Dermis microvascular lymphatic vessel endothelial cell (primary cell): ENCODE measurements at regions not wholly inside any gene's neighbourhood (a gene's known extent, or its start where the extent isn't known, plus 50 kb on each side); places are given as distances from the start of the nearest gene placed in this dataset.
A peak's percentile ranks its signal among the peaks of the same experiment; 100 is the strongest.

ENCODE experiments used
- DNase-seq, 2 donors: peaks; one replicate each; pipeline versions ENCODE4 v3.0.0 to v3.0.0-alpha.2; 2010; ENCODE audit warnings: low read depth in 2 of 2

DNA sequence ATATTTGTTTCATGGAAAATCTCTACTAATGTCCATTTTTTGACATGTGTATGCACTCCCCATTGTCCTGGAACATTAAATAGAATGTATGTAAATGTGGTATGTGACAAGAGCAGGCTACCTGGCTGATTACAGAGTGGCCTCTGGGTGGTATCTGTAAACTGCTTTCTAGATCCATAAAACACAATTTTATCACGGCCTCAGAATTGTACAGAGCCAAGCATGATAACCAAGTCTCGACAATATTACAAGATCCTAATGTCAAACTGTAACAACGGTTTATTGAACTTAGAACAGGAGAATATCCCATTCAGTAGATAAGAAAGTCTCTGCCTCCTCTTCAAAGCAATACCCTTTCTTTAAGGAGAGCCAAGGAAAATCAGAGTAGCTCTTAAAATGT is 212.4 kb downstream of the PCDH7 start:
- no peak for DNase-seq

DNA sequence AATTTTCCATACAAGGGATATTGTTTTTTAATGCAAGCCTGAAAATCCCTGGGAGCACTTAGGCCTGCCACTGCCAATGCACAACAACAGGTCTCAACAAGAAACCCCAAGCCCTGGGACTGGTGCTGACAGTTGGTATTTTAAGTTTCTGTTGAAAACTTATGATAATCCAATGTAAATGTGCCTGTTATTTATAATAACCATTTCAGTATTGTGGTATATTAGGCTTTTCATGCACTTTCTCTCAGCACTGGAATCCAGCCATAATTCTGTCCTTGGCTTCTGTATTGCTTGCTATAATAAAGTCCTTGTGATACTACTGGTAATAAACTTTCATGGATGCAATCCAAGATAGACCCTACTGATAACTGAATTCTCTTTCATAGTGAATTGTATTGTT is 218.9 kb downstream of the PCDH7 start:
- DNase-seq = no peak

DNA sequence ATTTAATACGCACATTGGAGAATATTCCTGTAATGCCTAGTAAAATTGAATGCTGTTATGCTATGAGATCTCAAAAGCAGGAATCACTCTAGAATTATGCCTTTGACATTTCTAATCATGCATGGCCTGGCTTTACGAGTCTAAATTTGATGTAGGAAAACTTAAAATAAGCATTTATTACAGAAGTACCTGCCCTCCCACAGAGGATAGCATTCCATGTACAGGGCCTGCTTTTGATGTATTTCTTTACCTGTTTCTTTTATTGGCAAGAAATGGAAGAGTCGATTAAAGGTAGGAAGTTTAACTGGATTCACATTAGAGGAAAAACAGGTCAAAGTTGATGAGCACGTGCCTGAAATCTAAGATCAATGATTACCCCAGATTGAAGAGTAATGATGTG is 219.5 kb downstream of the PCDH7 start:
- no peak for DNase-seq

DNA sequence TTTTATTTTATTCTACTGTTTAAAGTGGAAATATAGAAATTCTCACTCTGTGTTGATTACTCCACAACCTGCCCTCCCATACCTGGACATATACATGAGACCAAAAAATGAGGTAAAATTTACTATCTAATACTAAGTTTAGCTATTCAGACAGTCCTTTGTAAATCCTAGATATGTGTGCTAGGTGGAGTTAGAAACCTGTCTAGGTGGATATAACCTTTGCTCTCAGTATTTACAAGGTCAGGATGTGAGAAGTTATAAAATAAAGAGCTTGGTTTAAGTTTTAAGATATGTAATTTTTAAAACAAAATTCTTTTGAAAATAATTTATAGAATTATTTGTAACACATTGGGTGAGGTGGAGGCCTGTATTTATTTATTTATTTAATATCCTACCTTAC is 221.5 kb downstream of the PCDH7 start:
- DNase-seq = no peak

DNA sequence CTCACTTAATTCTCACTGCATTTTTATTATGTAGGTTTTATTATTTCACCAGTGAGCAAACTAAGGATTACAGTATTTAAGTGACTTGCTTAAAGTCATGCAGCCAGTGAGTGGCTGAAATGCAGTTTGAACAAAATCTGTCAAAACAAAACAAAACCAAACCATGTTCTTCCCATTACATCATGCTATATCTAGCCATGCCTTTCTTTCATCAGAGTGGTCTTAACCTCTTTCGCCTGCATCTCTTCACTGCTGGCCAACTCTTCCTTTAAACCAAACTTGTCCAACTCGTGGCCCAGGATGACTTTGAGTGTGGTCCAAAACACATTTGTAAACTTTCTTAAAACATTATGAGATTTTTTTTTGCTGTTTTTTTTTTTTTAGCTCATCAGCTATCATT is 223.2 kb downstream of the PCDH7 start:
- DNase-seq = no peak

DNA sequence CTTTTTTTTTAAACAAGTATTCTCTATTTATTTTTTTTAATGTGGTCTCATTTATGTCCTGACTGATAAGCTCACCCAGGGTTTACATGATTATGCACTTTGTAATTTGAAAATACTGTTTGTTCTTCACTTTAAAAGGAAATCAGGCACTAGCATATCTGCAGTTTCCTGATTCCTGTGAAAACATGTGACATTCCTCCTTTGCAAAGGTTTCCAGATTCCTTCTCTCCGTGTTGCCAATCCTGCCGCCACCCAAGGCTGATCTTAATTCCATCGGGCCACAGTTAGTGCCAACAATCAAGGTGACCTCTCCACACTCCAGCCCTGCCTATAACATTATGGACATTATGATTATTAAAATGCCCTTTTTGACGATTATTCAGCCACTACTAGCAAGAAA is 225.4 kb downstream of the PCDH7 start:
- peak in 1 of 2 donors; percentile 5 for DNase-seq

DNA sequence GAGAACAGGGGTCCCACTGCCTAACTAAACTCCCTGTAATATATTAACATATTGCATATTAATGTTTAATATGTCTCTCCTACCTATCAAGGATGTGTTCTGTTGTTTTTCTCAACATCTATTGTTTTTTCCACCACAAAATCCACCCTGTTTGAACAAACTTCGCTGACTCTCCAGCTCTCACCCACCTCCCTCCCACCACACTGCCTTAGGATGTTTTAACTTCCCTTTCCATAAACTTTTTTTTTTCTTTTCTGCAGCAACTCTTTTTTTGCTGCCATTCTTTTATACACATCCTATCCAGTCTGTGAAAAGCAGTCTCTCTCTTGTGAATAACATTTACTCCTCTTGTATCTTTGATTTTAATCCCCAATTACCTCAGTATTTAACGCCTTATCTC is 226.1 kb downstream of the PCDH7 start:
- DNase-seq = no peak

DNA sequence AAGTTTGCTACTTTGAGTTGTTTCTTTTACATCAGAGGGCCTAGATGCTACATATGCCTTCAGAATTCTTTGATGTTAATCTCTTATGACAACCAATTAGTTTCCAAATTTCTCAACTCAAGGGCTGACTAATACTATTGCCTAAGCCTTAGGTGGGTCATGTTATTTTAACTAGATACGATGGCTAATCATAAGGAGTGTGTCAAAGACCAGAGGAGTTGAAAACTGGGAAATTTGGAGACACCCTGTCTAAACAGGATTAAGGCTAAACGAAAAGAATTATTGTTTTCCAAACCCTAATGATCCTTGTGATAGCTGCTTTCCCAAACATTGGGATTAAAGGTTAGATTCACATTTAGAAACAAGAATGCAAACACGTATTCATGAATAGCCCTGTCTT is 228.5 kb downstream of the PCDH7 start:
- no peak for DNase-seq

DNA sequence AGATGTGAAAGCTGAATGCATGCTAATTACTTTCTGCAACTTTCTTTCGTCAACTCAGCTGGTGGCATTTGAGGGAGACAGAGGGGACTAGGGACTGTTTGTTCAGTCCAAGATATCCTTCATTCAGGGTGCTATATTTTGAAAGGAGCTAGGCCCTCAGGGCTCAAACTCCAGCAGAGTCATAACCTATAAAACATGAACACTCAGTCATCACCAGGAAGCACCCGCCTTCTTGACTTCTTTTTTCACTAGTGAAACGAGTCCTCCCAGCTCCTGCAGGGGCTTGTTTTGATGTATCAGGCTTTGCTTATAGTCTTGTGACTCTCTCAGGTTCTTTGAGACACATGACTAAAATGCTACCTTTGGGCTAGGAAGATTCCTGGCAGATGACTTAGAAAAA is 230.6 kb downstream of the PCDH7 start:
- DNase-seq = no peak

DNA sequence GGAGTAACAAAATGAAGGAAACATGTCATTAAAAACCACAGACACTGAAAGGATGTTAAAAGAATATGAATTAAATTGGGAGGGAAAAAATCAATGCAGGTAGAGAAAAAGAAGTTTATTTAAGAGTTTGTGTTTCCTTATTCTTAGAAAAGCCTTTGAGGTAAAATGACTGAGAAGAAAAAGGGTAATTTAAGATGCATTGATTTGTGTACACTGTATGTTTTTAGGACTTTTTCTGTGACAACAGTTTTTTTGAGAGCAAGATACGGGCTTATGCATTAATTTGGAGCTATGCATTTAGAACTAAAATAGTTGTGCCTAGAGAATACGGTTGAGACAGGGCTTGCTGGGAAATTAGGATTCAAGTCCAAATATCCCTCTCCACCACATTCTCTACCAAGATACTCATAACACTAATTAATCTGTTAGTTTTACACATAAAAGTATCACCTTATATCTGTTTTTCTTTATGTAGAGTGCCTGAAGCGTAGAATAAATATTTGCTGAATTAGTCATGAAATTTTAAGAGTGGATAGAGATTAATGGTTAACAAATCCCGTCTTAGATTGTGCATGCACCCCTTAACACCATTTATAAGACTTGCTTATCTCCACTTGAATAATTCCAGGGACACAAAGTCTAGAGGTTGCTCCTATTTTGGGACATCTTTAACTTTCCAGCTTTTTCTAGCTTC is 232.5 kb downstream of the PCDH7 start:
- DNase-seq = no peak

DNA sequence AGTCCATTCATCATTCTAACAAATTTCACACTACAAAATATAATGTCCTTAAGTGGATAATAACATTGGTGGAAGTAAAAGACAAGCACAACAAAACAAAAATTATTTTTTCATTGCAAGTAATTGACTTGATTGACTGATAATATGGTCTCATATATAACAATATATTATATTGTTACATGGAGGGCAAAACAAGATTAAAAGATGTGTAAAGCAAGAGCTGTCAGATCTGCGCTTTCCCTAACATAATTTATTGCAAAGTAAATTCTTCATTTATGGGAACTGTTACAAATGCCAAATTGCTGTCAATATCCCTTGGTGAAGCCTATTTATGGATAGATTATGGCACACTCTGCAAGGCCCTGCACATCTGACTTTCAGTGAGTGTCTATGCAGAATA is 233.6 kb downstream of the PCDH7 start:
- no peak for DNase-seq

DNA sequence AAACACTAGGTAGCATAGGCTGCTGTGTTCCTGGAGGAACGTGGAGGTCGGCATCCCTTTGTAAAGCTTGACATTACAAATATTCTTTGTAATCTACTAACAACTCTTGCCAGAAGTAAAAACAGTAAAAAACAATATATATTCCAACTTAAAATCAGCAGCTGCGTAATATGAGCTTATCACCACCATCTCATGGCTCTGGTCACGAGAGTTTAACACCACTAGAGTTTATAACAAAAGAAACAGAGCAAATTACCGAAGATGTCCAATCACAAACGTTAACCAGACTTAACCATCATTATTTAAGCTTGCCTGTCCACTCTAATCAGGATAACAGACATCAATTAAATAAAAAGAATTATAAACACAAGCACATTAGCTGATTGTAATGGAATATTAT is 236.7 kb downstream of the PCDH7 start:
- no peak for DNase-seq

DNA sequence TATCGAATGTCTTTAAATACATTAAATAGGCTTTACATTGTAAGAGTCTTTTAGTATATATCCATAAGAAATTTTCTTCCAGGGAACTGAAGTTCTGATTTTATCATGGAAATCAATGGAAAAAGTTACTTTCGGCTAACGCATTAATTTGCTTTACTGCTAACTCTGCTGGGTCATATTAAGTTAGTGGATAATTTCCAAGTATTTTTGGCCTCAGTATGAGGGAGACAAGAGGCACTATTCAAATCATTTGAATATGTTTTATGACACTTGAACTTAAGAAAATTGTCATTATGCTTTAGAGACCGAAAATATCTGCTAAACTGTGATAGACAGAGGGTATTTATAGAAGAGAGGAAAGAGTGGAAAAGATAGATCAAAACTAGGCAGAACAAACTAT is 237.5 kb downstream of the PCDH7 start:
- no peak for DNase-seq

DNA sequence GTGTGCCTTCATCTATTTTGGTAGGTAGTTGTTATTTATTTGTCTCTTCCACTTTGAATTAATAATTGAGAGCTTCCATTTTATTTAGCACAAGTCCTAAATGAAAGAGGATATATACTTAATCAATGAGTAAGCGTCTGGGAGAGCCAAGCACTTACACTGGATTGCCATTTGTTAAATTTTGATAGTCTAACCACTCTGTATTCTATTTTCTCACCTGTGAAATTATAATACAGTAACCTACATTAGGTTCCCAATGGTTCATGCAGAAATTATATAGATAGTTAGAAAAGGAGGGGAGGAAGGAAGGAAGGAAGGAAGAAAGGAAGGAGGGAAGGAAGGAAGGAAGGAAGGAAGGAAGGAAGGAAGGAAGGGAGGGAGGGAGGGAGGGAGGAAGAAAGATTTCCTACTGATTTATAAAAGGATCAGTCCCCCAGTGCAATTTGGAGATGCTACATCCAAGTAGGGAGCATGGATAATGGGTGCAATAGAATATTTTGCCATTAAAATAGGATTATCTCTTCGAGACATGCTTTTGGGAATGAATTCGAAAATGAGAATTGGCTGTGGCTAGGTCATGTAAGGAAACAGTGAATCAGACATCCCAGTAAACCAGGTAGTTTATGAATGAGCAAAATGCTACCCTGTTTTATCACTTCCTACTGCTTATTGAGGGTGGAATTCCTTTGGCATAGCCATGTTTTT is 239.8 kb downstream of the PCDH7 start:
- DNase-seq = no peak

DNA sequence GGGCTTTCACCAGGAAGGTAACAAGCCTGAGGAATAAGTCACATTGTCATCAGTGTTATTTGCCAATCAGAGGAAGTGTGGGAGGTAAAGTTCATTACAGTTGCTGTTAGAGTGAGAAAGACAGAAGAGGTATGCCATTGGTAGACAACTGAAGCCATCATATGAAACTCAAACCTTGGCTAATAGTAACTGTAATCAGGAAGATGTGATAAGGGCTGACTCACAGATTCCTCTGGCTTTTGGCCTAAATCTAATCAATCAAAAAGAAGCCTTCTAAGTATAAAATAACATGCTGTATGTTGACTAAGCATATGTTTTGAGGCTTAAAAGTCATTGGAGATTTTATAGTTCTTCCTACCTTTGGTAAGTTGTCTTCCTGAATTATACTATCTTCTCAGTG is 242.8 kb downstream of the PCDH7 start:
- peak in 1 of 2 donors; percentile 67 for DNase-seq

DNA sequence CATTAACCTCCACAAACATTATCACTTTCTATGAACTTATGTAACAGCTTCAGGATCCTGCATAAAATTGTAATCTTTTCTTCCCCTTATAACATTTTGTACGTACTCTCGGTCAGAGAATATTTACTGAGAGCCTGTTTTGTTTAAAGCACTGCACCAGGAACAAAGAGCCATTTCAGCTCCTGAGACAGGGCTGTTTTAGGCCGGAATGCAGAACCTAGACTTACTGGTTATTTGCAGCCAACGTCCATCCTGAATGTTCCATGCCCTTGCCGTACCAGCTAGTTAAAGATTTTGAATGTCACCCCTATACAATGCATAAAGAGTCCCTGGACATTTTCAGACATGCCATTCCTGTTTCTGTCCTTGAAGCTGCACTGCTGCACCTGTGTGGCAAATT is 248.8 kb downstream of the PCDH7 start:
- DNase-seq = no peak

DNA sequence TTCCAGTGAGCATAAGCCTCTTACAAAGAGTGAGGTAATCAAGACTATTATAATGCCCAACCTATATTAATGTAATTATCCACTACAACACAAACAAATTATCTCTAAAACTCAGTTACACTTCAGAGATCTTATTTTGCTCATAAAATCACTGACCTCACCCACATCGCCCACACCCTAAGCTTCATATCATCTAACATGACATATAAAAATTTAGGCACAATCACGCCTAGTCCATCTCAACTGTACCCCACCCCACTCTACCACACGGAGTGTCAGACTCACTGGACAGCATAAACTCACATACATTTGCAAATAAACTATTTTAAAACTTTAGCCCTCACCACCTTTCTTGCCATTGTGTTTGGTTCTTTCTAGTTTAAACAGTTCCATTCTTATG is 252.4 kb downstream of the PCDH7 start:
- no peak for DNase-seq

DNA sequence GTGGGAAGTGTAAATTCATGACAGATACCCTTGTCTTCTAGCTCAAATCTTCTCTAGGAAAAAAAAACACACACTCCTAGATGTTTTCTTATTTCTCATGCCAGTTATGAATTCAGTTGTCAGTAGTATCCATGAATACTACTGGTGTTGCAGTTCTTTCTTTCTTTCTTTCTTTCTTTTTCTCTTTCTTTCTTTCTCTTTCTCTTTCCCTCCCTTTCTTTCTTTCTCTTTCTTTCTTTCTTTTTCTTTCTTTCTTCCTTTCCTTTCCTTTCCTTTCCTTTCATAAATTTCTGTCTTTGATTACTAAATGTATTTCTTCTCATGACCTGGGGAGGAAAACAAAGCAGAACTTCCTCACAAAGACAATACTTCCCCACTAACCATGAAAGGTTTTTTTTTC is 253.8 kb downstream of the PCDH7 start:
- DNase-seq = no peak

DNA sequence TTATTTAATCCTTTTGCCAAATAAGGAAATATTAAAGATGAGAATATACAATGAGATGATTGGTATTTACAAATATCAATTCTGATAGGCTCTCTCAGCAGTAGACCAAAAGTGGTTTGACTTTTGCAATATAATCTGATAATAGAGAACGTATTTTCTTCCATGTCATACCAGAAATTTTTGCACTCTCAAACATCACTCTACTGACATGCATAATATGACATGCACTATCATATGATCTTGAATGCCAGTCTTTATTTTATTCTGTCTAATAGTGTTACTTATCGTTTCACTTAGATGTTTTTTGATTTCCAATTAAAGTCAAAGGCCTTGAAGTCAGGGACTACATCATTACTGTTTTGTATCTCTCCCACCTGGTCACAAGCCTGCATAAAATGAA is 259.2 kb downstream of the PCDH7 start:
- DNase-seq = no peak

DNA sequence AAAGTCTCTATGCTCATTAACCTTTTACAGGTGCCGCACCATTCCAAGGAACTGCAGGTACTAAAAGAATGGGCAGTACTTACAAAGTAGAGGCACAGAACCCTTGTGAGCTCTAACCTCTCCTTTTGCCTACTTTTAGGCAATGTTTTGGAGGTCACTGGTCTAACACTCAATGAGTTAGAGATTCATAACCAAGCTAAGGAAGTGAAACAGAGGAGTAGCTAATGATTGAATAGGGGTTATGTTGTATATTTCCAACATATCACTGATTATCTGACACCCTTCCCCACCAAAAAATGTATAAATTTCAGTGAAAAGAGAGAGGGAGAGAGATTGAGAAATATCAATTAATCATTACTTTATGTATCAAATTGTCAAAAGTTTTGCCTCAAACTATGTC is 269.3 kb downstream of the PCDH7 start:
- no peak for DNase-seq

DNA sequence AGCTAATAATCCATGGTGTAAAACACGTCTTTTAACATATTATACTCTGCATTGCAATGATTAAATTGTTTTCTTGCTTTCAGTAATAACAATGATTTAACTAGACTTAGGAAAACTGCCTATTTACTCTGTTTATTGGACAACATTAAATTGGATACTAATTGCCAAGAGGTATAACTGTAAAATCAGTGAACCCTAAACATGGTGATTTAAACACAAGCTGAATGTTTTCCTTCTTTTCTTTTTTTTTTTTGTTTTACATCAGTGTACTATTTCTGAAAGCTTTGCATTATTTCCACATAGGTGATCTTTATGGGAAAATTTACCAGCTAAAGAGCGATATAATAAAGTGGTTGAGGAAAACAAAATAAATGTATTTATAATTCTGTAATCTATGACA is 276.7 kb downstream of the PCDH7 start:
- DNase-seq = no peak

DNA sequence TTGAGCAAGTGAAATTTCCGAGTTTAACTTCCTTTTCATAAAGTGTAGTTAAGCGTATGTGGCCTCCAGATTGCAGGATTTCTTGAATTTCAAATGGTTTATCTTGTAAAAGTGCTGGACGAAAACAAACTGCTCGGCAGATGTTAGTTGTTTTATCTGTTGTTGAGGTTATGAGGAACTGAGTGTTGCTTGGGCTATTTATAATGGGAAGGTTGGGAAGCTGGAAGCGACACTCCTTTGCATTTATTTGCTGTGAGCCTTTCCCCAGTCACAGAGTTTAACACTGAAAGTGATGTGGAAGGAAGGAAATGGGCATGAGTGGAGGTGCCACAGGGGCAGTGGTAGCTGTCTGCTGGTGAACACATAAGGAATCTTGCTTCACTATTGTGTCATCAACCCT is 284.9 kb downstream of the PCDH7 start:
- DNase-seq = no peak

DNA sequence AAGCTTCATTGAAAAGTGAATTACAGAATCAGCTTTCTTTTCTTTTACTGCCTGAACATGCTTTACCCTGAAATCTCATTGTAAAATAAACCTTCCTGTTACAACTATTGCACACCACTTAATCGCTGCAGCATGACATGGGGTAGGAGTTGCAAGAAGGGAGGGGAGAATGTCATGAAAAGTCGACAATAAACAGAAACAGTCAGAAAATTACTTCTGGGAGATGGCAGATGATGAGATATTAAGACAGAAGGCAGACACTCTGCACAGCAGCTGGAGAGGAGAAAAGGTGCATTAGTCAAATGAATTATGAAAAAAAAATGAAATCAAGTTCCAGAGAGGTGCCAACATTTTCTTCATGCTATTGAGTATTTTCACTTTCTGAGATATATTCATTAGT is 287.7 kb downstream of the PCDH7 start:
- DNase-seq = no peak

DNA sequence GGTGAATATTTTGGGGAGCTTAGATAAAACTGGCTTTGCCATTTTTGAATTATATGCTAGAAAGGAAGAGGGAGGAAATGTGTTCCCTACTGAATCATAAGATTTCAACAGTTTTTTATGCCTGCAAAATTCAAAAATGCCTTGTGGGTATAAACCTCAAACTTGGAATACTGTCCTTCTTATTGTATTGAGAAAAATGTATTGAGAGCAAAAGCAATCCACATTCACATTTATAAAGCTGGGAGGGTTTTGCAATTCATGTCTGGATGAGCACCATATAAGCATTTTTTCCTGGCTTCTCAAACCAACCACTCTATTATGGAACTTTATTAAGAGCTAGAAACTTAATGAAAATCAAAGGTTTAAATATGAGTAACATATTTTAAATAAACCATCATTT is 289.8 kb downstream of the PCDH7 start:
- no peak for DNase-seq
